GM04503 (cell line): ENCODE measurements at regions not wholly inside any gene's neighbourhood (a gene's known extent, or its start where the extent isn't known, plus 50 kb on each side); places are given as distances from the start of the nearest gene placed in this dataset.

ENCODE experiments used
- DNase-seq: peaks from one replicate; pipeline ENCODE4 v3.0.0-alpha.2; 2012; ENCODE audit warnings: low read depth

DNA sequence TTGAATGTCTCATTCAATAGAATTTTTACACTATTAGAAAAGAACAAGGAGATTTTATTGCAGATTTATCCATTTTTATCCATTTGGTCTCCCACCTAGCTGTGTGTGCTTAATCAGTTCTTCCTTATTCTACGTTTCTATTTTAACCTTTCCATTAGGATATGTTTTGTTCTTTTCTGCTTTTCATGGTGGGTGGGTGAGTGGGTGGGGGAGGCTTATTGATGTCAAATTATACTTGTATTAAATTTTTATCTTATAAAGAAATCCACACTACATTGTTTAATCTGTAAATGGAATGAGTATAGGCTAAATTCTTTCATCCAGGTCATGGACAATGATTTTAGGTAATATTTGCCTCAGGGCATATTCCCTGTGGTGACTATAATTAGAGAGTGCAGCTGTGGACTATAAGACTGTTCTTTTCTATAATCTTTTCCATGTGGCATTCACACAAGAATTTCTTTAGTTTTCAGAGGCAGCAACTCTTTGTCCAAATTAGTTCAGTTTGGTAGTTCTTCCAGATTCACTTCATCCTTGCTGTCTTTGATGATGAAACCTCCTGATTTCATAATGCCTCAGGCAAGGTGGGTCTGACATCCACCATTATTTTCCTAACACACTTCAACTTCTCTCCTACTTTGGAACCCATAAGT is 2451.8 kb downstream of the PCDH7 start:
- DNase-seq, result no peak

DNA sequence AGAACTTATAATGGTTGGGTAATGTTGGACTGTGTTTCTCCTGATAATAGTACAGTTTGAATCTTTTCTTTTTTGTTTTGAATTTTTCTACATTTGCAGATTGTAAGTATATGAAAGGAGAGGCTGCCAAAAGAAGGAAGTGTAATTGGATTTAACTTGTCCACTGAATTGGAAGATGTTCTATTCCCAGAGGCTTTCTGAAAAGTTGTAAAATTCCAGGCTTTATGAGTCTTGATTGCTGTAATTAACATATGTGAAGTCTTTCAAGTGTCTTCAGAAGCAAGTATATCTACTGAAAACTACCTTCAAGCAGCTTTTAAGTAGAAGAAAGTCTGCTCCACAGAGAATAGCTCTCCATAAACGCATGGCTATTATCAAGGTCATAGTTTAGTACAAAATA is 2456.4 kb downstream of the PCDH7 start:
- DNase-seq, result no peak

DNA sequence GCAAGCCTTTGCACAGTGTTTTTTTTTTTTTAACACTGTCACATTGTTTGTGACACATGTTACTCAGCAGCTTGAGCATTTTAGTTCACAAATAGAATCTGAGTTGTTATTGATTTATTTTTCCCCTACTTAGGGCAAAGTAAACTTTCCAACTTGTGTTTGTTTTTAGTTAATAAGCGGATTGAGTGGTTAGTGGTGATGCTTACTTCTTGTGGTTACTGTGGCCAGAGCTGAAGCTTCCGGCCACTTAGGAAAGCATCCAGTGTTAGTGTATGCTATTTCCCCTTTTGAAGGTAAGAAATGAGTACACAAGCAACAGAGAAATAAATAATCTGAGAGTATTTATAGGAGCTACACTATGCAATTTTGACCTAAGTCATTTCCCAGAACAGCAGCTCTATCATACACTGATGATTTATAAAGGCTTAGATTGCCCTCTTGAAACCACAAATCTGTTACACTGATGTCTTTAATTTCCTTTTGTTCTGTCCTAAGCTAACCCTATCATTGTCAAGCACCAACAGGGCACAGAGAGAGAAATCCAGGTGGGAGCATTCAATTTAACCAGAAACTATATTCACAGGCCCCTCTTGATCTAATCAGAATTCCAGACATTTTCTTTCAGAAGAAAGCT is 2464.6 kb downstream of the PCDH7 start:
- no peak for DNase-seq

DNA sequence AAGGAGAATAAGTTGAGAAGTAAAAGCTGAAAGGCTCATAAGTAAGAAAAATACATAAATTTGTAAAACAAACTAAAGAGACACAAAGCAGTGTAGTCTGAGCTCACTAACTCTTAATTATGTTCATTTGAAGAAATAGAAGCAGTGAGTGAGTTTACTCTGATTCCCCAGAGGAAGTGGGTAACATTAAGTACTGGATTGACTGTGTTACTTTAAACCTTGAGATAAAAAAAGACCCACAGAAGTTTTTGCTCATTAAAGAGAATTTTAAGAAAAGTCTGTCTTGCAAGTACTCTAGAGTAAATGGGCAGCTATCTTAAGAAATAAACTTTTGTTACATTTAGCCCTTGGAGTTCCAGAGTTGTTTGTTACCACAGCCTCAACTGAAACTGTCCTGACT is 2466.9 kb downstream of the PCDH7 start:
- no peak for DNase-seq

DNA sequence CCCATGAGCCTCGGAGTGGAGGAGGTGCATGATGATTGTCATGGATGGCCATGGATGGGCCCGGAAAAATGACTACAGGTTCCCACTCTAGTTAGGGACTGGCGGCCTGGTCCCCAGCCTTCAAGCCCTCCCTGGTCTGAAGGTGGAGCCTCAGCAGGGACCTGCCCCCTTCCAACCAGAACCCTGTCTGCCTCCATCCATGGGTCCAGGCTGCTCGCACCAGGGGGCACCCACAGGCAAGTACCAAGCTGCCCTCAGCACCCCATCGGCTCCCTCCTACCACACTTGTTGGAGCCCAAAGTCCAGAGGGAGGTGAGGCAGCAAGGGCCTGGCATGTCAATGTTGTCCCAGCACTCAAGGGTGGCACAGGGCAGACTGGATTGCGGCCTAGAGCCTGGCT is 2468.6 kb downstream of the PCDH7 start:
- DNase-seq, result no peak

DNA sequence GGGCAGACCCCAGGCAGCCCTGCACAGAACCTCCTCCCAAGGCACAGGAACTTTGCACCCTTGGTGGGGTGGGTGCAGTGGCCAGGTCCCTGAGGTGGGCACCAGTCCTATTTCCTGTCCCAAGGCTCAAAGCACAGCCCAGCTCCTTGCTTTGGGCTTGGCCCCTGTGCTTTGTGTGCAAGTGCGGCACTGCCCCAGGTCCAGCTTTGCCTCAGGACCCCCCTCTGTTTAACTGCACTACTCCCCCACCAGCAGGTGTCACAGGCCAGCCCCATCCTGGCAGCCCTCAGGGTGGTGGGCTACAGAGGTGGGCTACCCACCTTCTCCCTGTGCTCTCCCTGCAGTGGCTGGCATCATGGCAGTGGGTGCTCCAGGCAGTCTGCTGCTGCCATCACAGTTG is 2469.0 kb downstream of the PCDH7 start:
- DNase-seq, result no peak

DNA sequence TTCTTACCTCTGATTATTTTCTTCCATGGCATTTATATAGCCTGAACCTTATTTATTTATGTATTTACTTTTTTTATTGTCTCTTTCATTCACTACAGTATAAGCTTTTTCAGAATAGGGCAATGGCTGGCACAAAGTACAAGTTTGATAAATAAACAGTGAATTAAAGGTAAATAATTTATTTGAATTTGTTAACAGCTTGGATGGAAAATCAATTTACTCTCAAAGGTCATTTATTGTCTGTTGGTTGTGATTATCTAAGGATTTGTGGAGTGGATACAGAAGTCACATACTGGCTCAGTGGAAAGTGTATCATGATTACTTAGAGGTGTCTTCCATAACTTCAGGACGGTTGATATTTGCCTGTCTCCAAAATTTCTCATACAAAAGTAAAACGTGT is 2472.9 kb downstream of the PCDH7 start:
- no peak for DNase-seq

DNA sequence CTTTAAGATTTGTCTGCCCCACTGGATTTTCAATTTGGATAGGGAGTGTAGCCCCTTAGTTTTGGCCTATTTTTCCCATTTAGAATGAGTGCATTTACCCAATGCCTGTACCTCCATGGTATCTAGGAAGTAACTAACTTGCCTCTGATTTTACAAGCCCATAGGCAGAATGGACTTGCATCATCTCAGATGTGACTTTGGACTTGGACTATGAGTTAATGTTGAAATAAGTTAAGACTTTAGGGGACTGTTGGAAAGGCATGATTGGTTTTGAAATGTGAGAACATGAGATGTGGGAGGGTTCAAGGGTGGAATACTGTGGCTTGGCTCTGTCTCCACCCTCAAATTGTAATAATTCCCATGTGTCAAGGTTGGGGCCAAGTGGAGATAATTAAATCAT is 2480.2 kb downstream of the PCDH7 start:
- DNase-seq, result no peak

DNA sequence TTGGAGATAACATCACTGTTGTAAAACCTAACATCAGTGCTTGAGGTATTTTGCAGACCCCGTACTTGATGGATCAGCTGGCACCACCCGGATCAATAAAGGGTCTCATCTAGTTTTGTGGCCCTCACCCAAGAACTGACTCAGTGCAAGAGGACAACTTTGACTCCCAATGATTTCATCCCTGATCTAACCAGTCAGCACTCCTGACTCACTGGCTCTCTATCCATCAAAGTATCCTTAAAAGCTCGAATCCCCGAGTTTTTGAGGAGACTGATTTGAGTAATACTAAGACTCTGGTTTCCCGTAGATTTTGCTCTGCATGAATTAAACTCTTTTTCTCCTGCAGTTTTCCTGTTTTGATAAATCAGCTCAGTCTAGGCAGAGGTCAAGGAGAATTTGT is 2498.1 kb downstream of the PCDH7 start:
- DNase-seq, result no peak

DNA sequence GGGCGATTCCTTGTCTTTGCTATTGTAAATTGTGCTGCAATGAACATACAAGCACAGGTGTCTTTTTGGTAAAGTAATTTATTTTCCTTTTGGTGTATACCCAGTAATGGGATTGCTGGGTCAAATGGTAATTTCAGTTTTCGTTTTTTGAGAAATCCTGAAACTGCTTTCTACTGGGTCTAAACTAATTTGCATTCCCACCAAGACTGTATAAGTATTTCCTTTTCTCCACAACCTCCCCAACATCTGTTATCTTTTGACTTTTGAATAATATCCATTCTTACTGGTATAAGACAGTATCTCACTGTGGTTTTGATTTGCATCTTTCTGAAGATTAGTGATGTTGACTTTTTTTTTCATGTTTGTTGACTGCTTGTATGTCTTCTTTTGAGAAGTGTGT is 2506.0 kb downstream of the PCDH7 start:
- DNase-seq, result no peak

DNA sequence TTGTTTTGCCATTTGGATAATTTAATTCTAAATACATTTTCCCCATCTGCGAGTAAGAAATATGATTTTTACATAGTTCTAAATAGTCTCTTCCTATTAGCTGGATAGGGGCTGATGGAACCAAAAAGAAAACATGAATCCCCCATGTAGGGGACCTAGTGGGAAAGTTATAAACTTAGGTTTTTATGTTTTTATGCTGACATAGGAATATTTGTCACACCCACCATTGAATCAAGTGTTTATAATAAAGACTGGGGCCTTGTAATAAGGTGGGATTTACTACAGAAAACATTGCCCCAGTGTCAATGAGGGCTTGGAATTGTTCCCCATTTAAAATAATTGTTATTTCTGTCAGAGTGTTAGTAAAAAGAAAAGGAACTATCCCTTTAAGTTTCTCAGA is 2506.6 kb downstream of the PCDH7 start:
- no peak for DNase-seq

DNA sequence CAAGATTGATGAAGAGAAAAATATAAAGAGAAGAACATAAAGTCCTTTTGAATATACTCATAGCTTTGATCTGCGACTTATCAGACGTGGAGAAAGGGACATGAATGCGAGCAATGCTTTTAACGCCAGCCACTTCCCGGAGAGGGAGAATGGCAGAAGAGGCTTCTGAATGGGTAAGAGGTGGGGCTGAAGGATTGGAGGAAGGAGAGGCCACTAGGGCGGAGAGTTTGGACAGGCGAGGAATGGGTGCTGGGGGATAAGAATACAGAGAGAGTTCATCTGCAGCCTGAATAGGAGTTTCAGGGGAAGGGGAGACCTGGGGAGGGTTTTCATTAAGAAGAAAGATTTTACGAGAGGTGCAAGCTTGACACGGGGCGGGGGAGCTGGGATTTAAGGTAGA is 2534.9 kb downstream of the PCDH7 start:
- DNase-seq, result no peak

DNA sequence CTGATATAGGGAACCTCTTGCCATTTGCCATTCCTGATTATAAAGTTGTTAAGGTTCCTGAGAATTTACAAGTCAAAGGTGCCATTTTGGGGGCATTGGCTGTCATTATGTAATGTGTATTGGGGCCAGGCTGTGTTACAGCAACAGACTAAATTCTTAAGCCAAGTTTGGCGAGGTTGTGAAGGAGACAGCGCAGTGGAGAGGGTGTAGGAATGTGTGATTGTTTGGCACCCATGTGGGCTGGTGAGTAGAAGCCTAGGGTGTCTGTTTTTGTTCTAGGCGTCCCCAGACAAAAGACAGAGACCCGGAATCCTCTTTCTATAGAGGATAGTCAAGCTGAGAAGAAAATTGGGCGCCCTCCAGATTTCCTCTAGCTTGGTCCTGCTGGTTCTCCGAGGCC is 2535.3 kb downstream of the PCDH7 start:
- no peak for DNase-seq

DNA sequence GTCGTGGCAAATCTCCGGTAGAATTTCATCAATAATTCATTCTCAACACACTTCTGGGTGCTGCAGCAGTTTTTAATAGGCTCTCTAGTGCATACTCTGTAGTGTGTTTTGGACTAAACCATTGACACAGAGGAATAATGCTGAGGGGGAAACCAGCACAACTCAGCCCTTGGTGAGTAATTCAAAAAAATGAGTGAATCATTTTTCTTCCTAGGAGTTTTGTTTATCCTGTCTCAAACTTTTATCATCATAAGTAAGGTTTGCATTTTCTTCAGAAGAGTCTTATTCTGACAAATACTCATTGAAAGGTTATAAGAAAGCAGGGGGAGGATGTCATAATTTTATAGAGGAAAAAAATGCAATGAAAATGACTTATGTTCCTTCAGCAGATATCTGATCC is 2542.7 kb downstream of the PCDH7 start:
- DNase-seq, result no peak

DNA sequence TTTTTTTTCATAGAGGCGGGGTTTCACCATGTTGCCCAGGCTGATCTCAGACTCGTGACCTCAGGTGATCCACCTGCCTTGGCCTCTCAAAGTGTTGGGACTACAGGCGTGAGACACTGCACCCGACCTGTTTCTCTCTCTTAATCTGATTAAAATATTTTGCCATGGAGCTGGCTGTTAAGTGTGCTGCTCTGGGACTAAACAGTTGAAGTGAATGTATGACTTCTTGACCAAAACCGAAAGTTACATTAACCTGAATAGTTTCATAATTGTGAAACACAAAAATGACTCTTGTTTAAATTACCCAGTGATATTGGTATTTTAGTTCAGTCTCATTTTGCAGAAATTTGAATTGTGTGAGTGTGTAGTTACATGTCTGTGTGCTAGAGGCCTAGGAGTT is 2548.6 kb downstream of the PCDH7 start:
- DNase-seq, result no peak

DNA sequence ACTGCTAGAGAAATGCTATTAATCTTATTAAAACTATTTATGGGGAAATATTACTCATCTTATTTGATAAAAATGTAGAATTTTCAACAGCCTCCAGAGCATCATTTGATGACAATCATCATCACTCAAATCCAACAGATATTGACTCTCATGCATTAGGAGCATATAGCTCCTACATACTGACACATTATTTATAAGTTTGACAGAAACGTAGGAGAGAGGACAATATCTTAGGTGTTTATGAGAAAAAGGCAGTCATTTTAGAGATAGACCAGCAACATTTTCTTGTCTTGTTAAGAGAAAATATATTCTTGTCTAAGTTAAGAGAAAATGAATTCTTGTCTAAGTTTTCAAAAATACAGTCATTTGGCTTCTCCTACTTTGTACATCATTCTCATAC is 2550.2 kb downstream of the PCDH7 start:
- no peak for DNase-seq

DNA sequence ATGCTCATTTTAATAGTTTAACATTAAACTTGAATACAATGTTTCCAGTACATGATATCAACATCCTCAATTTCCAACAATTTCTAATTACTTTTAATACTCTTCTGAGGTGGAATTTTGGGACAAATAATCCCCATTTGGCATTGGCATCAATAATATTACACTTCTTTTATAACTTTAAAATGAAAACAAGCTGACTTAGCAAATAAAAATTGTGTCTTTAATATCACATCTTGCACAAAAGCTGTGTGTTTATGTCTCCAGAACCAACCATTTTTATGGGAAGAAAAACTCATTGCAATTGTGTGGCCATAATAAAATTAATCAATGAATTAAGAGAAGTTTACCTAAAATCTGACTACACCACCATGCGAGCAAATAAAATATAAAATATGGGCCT is 2552.6 kb downstream of the PCDH7 start:
- no peak for DNase-seq

DNA sequence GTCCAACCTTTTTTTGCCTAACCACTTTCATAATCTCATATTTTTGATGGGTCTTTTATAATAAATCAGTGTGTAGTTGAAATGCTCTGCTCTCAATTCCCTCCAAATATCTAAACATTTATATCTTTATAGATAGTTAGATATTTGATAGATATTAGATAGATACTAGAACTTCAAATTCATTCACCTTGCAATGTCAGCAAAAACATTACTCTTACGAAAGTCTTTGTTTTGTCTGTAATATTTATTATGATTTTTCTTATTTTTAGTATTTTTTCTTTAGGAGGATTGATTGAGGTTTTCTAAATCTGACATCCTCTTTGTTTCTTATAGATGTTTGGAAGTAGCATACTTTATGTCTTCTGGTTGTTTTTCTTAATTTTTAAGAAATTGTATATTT is 2563.6 kb downstream of the PCDH7 start:
- no peak for DNase-seq

DNA sequence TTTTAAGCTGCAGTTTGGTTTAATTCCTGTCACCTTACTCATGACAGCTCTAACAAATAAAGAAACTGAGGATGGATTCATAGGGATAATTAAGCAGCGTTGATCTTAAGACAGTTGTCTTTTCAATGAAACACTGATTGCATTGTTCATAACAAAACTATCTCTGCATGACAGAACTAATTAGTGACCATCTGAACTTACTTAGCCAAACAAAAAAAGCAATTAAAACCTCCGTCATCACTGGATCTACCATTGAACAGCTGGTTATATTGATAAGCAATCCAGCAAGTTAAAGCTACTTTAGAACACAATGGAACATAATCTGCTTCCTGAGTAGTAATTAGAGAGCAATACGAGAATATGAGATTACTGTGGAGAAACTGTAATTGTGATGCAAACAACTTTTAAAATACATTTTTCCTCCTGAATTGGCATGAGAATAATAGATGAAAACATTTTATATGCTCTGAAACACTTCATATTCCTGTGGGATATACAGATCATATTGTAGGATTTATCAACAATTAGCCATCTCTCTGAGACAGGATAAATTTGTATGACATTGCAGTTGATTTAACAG is 2576.8 kb downstream of the PCDH7 start:
- no peak for DNase-seq

DNA sequence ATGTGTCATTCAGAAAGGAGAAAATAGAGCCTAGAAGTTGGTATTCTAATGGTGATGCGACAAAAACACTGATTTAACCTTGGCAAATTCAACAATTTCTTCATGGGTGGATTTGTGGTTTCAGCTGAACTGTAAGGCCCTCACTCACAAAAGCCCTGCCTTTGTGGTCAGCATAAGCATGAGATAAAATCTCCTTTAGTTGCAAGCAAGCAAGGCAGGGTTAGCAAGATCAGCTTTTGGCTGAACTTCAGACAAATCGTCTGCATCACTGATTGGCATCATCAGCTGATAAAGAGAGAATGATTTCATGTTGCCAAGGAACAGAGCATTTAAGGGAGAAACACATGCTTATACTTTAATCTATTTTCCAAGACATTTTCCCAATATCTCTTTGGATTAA is 2582.2 kb downstream of the PCDH7 start:
- DNase-seq, result no peak

DNA sequence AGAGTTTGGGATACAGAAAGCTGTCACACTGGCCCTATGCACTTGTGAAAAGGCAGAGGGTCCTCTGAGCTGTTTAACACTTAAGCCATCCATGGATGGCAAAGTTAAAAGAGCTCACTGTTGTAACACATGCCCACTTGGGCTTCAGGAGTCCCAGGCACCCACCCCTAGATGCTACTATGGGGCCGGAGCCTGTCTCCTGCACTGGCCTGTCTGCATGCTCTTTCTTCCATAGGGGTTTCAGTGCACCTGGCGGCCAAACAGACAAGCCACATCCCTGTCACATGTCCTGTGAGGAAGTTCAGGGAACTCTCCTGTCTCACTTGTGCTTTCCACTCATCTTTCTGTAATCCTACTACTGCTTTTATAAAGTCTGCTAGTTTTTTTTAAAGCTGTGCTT is 2586.0 kb downstream of the PCDH7 start:
- no peak for DNase-seq

DNA sequence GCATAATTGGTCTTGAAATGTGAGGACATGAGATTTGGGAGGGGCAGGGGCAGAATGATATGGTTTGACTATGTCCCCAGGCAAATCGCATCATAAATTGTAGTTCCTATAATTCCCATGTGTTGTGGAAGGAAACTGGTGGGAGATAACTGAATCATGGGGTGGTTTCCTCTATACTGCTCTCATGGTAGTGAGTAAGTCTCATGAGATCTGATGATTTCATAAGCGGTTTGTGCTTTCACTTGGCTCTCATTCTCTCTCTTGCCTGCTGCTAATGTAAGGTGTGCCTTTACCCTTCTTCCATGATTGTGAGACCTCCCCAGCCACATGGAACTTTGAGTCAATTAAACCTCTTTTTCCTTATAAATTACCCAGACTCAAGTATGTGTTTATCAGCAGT is 2595.9 kb downstream of the PCDH7 start:
- DNase-seq, result no peak

DNA sequence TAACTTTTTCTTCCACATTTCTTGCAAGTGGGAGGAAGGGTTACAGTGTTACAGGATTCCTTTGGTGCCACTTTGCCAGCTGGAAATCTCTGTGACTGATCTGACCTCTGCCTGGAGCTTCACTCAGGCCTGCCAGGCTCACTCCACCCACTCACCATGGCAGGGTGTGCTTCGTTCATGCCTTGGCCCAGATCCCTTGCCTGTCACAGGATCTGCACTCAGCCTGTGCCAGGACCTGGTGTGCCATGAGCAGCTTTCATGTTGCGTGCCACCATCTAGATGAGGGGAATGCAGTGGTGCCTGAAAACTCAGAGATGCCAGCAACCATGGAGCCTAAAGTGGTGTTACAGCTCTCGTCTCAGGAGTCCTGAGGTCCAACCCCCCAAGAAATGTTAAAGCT is 2596.4 kb downstream of the PCDH7 start:
- DNase-seq, result no peak

DNA sequence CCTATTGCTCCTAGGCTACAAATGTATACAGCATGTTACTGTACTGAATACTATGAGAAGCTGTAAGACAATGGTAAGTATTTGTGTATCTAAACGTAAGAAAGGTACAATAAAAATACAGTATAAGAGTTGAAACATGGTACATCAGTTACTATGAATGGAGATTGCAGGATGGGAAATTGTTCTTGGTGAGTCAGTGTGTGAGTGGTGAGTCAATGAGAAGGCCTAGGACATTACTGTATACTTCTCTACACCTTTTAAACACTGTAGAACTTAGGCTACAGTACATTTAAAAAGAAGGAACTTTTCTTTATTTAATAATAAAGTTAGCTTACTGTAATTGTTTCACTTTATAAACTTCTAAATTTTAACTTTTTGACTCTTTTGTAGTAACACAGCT is 2603.2 kb downstream of the PCDH7 start:
- no peak for DNase-seq
